ENCODE measurements at regions not wholly inside any gene's neighbourhood (a gene's known extent, or its start where the extent isn't known, plus 50 kb on each side); places are given as distances from the start of the nearest gene placed in this dataset.

DNA sequence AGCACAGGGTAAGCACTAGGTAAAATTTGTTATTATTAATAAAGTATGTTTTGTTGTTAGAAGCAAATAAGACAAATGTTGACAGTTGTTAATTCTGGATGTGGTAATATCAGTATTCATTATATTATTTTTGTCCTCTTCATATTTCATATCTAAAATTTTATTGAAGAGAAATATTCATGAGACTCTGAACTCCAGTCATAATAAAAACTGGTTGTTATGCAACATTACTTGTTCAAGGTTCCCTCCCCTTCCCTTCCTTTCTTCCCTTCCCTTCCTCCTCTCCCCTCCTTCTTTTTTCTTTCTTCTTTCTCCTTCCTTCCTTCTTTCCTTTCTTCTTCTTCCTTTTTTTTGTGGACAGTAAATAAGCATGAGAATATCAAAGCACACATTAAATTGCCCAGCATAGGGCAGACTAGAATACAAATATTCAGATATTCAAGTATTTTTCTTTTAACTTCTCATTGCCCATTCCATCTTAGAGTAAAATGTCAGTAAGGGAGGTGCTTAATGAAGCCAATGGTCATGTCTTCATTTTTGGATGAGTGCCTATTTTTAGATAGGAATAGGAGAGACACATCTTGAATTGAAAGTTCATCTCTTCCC, 245.0 kb downstream of the INHBA start:
- intact Hi-C loops (cut with DNase I) = no loop called here
- DNase-seq = no peak
- Histone ChIP-seq H3K9me3 (replicated peaks in 1 of 3) (no peaks in the 10 kb centered on the region), H3K4me1 (replicated peaks in 1 of 2) (no peaks in the 10 kb centered on the region), H3K36me3 (replicated peaks in 1 of 2) (no peaks in the 10 kb centered on the region), H3K4me3 (no peak overlapping the region), H3K27me3 (no peaks in the 10 kb centered on the region), H3K27ac (no peak overlapping the region)
- TF ChIP-seq, protein P1, sequence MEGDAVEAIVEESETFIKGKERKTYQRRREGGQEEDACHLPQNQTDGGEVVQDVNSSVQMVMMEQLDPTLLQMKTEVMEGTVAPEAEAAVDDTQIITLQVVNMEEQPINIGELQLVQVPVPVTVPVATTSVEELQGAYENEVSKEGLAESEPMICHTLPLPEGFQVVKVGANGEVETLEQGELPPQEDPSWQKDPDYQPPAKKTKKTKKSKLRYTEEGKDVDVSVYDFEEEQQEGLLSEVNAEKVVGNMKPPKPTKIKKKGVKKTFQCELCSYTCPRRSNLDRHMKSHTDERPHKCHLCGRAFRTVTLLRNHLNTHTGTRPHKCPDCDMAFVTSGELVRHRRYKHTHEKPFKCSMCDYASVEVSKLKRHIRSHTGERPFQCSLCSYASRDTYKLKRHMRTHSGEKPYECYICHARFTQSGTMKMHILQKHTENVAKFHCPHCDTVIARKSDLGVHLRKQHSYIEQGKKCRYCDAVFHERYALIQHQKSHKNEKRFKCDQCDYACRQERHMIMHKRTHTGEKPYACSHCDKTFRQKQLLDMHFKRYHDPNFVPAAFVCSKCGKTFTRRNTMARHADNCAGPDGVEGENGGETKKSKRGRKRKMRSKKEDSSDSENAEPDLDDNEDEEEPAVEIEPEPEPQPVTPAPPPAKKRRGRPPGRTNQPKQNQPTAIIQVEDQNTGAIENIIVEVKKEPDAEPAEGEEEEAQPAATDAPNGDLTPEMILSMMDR (IDR thresholded peaks at IDR 0.05) = no peak
- TF ChIP-seq POLR2A (IDR thresholded peaks at IDR 0.05) = no peak

DNA sequence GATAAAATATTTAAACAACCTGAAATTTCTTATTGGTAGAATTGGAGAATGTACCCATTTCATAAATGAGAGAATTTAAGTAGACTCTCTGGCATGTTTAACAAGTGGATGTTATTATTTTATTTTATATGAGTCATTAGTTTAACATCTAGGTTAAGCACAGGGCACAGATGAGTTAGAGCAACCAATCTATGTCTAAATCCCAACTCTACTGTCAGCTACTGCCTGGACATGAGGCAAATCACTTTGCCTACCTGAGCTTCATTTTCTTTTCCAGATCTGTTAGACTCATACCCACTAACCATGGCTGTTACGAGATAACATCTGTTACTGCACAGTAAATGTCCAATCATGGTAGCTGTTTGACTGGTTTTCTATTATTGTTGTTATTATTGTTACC, 251.1 kb downstream of the INHBA start:
- Histone ChIP-seq H3K4me1 (replicated peaks in 1 of 2) (no peaks in the 10 kb centered on the region), H3K27ac (no peak overlapping the region), H3K36me3 (replicated peaks in 1 of 2) (no peaks in the 10 kb centered on the region), H3K9me3 (replicated peaks in 1 of 3) (no peaks in the 10 kb centered on the region), H3K27me3 (no peaks in the 10 kb centered on the region), H3K4me3 (no peak overlapping the region)
- no peak for DNase-seq
- intact Hi-C loops (cut with DNase I) = no loop called here
- 90 to 98% (median 94%) methylated on average over 1 of the region's 1 CpG for WGBS, 4 donors
- TF ChIP-seq, protein P1 (IDR thresholded peaks at IDR 0.05) = no peak
- TF ChIP-seq POLR2A (IDR thresholded peaks at IDR 0.05) = no peak

DNA sequence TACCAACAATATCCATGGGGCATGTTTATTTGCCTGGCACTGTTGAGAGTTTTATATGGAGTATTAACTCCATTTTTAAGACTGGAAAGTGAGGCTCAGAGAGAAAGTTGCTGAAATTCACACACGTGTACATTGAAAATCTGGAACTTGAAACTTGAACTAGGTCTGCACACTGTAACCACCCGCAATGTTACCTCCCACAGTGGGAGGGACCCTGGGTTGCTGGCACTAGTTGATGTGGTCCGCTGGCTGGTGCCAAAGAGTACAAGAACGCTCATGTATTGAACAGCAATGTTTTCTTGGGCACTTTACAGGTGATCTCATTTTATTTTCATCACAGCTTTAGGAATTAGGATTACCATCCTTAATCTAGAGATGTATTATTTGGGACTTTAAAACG, 253.2 kb downstream of the INHBA start:
- no peak for DNase-seq
- no peaks in the 10 kb centered on the region for H3K4me1 ChIP-seq (replicated peaks in 1 of 2)
- intact Hi-C loops (cut with DNase I) = no loop called here
- no peak overlapping the region for H3K4me3 ChIP-seq
- H3K27ac ChIP-seq = no peak overlapping the region
- H3K36me3 ChIP-seq (replicated peaks in 1 of 2) = no peaks in the 10 kb centered on the region
- no peak for TF ChIP-seq POLR2A (IDR thresholded peaks at IDR 0.05)
- TF ChIP-seq, protein P1 (IDR thresholded peaks at IDR 0.05) = no peak
- no peaks in the 10 kb centered on the region for H3K27me3 ChIP-seq
- H3K9me3 ChIP-seq (replicated peaks in 1 of 3) = no peaks in the 10 kb centered on the region
- WGBS, 4 donors = 82 to 89% (median 85%) methylated on average over 5 of the region's 5 CpGs

DNA sequence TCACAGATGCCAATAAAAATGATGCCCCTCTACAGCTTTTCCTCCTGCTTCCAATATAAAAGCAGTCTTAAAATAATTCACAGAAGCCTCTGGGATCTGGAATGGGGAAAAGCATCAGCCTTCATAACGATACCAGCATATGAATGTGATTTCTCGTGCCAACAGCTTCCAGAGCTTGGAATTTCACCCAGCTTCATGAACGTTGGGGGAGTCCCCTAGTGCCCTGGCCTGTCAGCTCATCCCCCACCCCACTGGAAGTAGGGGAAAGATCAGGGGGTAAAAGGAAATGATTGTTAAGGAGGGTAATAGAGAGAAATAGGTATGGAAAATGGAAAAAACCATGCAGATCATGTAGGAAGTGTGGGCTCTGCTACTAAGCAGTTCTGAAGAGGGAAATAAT, 253.6 kb downstream of the INHBA start:
- no peak for TF ChIP-seq POLR2A (IDR thresholded peaks at IDR 0.05)
- TF ChIP-seq, protein P1 (IDR thresholded peaks at IDR 0.05) = no peak
- WGBS, 4 donors = 81 to 88% (median 83%) methylated on average over 3 of the region's 3 CpGs

More for the DNA sequence above, 253.6 kb downstream of the INHBA start:
- H3K4me1 ChIP-seq (replicated peaks in 1 of 2) = no peaks in the 10 kb centered on the region
- no peak overlapping the region for H3K4me3 ChIP-seq
- no peaks in the 10 kb centered on the region for H3K27me3 ChIP-seq
- no peaks in the 10 kb centered on the region for H3K36me3 ChIP-seq (replicated peaks in 1 of 2)
- H3K9me3 ChIP-seq (replicated peaks in 1 of 3) = no peaks in the 10 kb centered on the region
- no peak overlapping the region for H3K27ac ChIP-seq
- intact Hi-C loops (cut with DNase I) = no loop called here
- DNase-seq = no peak
